H1 (cell line): ENCODE measurements at regions not wholly inside any gene's neighbourhood (a gene's known extent, or its start where the extent isn't known, plus 50 kb on each side); places are given as distances from the start of the nearest gene placed in this dataset.

Experiments
- CTCF ChIA-PET: fragments of 300-600 bp; sonication (Branson Sonifier 250); formaldehyde crosslinking; loops from one replicate; lab custom pipeline; 2021; ENCODE audit not compliant: partially characterized antibody; lab: Charles Lee
- POLR2A ChIA-PET: fragments of 300-600 bp; sonication (Branson Sonifier 250); formaldehyde crosslinking; loops from one replicate; lab custom pipeline; 2021; ENCODE audit warnings: inconsistent platforms; ENCODE audit not compliant: partially characterized antibody; lab: Charles Lee
- DNase-seq, 2 experiments: peaks; one replicate each; pipeline versions ENCODE4 v3.0.0 to v3.0.0-alpha.2; 2010 to 2022; ENCODE audit warnings: low spot score in 2 of 2, low read depth in 1 of 2, mixed read lengths in 1 of 2
- FAIRE-seq: peaks from 2 replicates; lab custom pipeline; 2011; peaks lifted over from hg19 to GRCh38; lab: Jason Lieb, UNC
- H2AFZ ChIP-seq: 2 replicates; pipeline ENCODE4 v1.8.1; 2012; ENCODE audit warnings: low read length, inconsistent platforms
- H2AK5ac ChIP-seq: 2 replicates; pipeline ENCODE4 v1.6.1; 2013; ENCODE audit warnings: low read depth, low read length
- H2BK120ac ChIP-seq: replicated peaks from 2 replicates; pipeline ENCODE3; 2013; ENCODE audit warnings: low read depth, low read length, inconsistent platforms
- H2BK12ac ChIP-seq: 2 replicates; pipeline ENCODE4 v1.6.1; 2013; ENCODE audit warnings: low read depth, low read length
- H2BK15ac ChIP-seq: 2 replicates; pipeline ENCODE4 v1.6.1; 2013; ENCODE audit warnings: low read length
- H2BK20ac ChIP-seq: 2 replicates; pipeline ENCODE4 v1.6.1; 2013; ENCODE audit warnings: low read length
- H2BK5ac ChIP-seq: 2 replicates; pipeline ENCODE4 v1.6.1; 2013; ENCODE audit warnings: low read depth, low read length
- H3K14ac ChIP-seq: 2 replicates; pipeline ENCODE4 v1.6.1; 2013; ENCODE audit warnings: inconsistent platforms; ENCODE audit not compliant: insufficient read length
- H3K18ac ChIP-seq: 2 replicates; pipeline ENCODE4 v1.6.1; 2013; ENCODE audit warnings: low read length; ENCODE audit errors: extremely low read depth
- H3K23ac ChIP-seq: 2 replicates; pipeline ENCODE4 v1.6.1; 2013; ENCODE audit warnings: inconsistent platforms; ENCODE audit not compliant: insufficient read length
- H3K23me2 ChIP-seq: 2 replicates; pipeline ENCODE4 v1.6.1; 2013; ENCODE audit warnings: low read depth, low read length
- H3K27ac ChIP-seq: 2 replicates; pipeline ENCODE4 v1.6.1; 2011; ENCODE audit warnings: low read depth, low read length, inconsistent platforms
- H3K27me3 ChIP-seq, 4 experiments: replicated peaks in 1 of 4; 1 replicate in 1 of 4; 2 replicates in 3 of 4; pipeline versions ENCODE4 v1.6.1 to v1.8.1; 2011 to 2013; ENCODE audit warnings: low read length in 3 of 4, mild to moderate bottlenecking in 3 of 4, inconsistent platforms in 2 of 4, mixed read lengths in 2 of 4, moderate library complexity in 1 of 4; ENCODE audit not compliant: control insufficient read depth in 3 of 4, insufficient read depth in 3 of 4; ENCODE audit errors: extremely low read depth in 1 of 4
- H3K36me3 ChIP-seq, 4 experiments: 2 replicates each; pipeline versions ENCODE4 v1.6.1 to v1.8.1; 2011 to 2013; ENCODE audit warnings: mild to moderate bottlenecking in 4 of 4, low read length in 3 of 4, moderate library complexity in 2 of 4, control low read depth in 1 of 4, inconsistent platforms in 1 of 4; ENCODE audit not compliant: insufficient read depth in 4 of 4, control insufficient read depth in 2 of 4
- H3K4ac ChIP-seq: replicated peaks from 2 replicates; pipeline ENCODE3; 2013; ENCODE audit warnings: low read length, low read depth, mixed read lengths, inconsistent platforms; ENCODE audit not compliant: insufficient read length
- H3K4me1 ChIP-seq, 4 experiments: replicated peaks in 1 of 4; 1 replicate in 1 of 4; 2 replicates in 3 of 4; pipeline versions ENCODE4 v1.6.1 to v1.8.1; 2011 to 2013; ENCODE audit warnings: low read length in 3 of 4, inconsistent platforms in 2 of 4, mixed read lengths in 1 of 4; ENCODE audit not compliant: insufficient read depth in 4 of 4, control insufficient read depth in 3 of 4
- H3K4me2 ChIP-seq, 2 experiments: 2 replicates each; pipeline versions ENCODE4 v1.6.1 to v1.8.1; 2011 to 2013; ENCODE audit warnings: low read depth in 2 of 2, low read length in 2 of 2, control low read depth in 1 of 2, inconsistent platforms in 1 of 2, mild to moderate bottlenecking in 1 of 2; ENCODE audit not compliant: insufficient read depth in 1 of 2
- H3K4me3 ChIP-seq, 4 experiments: fragments of 200-600, 300-600 bp in 1 of 4; sonication (generic), shearing (Covaris generic), sonication (Bioruptor Twin) in 1 of 4; 2 replicates each; pipeline versions ENCODE4 v1.5.1 to v1.8.1; 2011 to 2016; ENCODE audit warnings: low read length in 4 of 4, low read depth in 3 of 4, control low read depth in 2 of 4, inconsistent platforms in 2 of 4, mild to moderate bottlenecking in 2 of 4, mixed read lengths in 1 of 4, moderate library complexity in 1 of 4; ENCODE audit not compliant: insufficient read depth in 2 of 4; ENCODE audit errors: extremely low read depth in 1 of 4
- H3K56ac ChIP-seq: replicated peaks from 2 replicates; pipeline ENCODE3; 2013; ENCODE audit warnings: low read depth, mild to moderate bottlenecking, mixed read lengths, low read length, inconsistent platforms; ENCODE audit not compliant: insufficient read length
- H3K79me1 ChIP-seq: 2 replicates; pipeline ENCODE4 v1.6.1; 2013; ENCODE audit warnings: low read depth, low read length, control low read depth
- H3K79me2 ChIP-seq, 2 experiments: 2 replicates each; pipeline versions ENCODE4 v1.6.1 to v1.8.1; 2012 to 2013; ENCODE audit warnings: low read length in 2 of 2, mild to moderate bottlenecking in 2 of 2, inconsistent platforms in 1 of 2; ENCODE audit not compliant: insufficient read depth in 2 of 2, control insufficient read depth in 1 of 2
- H3K9ac ChIP-seq, 4 experiments: replicated peaks in 1 of 4; 1 replicate in 1 of 4; 2 replicates in 3 of 4; pipeline versions ENCODE4 v1.6.1 to v1.8.1; 2011 to 2013; ENCODE audit warnings: low read depth in 3 of 4, low read length in 3 of 4, control low read depth in 2 of 4, mild to moderate bottlenecking in 2 of 4, moderate library complexity in 2 of 4, inconsistent platforms in 1 of 4; ENCODE audit errors: extremely low read depth in 1 of 4
- H3K9me3 ChIP-seq, 2 experiments: 2 replicates each; pipeline versions ENCODE4 v1.6.1 to v1.8.1; 2012 to 2013; ENCODE audit warnings: mild to moderate bottlenecking in 2 of 2, moderate library complexity in 2 of 2, control low read depth in 1 of 2, inconsistent platforms in 1 of 2, low read depth in 1 of 2, low read length in 1 of 2, mixed read lengths in 1 of 2; ENCODE audit not compliant: insufficient read depth in 2 of 2
- H4K20me1 ChIP-seq, 2 experiments: replicated peaks in 1 of 2; 2 replicates each; pipeline versions ENCODE3 to v1.8.1; 2011 to 2013; ENCODE audit warnings: inconsistent platforms in 2 of 2, low read length in 2 of 2, mild to moderate bottlenecking in 1 of 2; ENCODE audit not compliant: insufficient read depth in 2 of 2, control insufficient read depth in 1 of 2
- H4K5ac ChIP-seq: 2 replicates; pipeline ENCODE4 v1.6.1; 2013; ENCODE audit warnings: low read length, low read depth, mixed read lengths, inconsistent platforms; ENCODE audit not compliant: insufficient read length
- H4K8ac ChIP-seq: 2 replicates; pipeline ENCODE4 v1.8.0; 2013; ENCODE audit warnings: mild to moderate bottlenecking, moderate library complexity, low read length, inconsistent platforms; ENCODE audit not compliant: insufficient read depth; ENCODE audit errors: extremely low read depth
- H4K91ac ChIP-seq: replicated peaks from 2 replicates; pipeline ENCODE3; 2013; ENCODE audit warnings: low read length, mixed read lengths, inconsistent platforms; ENCODE audit not compliant: insufficient read length
- ATF2 ChIP-seq: IDR thresholded peaks from 2 replicates; pipeline ENCODE4 v1.6.1; 2012; ENCODE audit warnings: low read length, inconsistent platforms
- BACH1 ChIP-seq: IDR thresholded peaks from 2 replicates; pipeline ENCODE4 v1.6.1; 2012; ENCODE audit warnings: low read length, improper control_type of control experiment
- CBX8 ChIP-seq: fragments of 300-800, 300-1000 bp; sonication (generic); IDR thresholded peaks from 2 replicates; pipeline ENCODE4 v1.7.1; 2016; ENCODE audit warnings: low read depth, low read length, borderline replicate concordance
- CREB1 ChIP-seq: IDR thresholded peaks from 2 replicates; pipeline ENCODE4 v1.6.1; 2012; ENCODE audit warnings: inconsistent platforms
- EGR1 ChIP-seq: IDR thresholded peaks from 2 replicates; pipeline ENCODE4 v1.6.1; 2011; ENCODE audit warnings: low read depth, low read length, borderline replicate concordance
- EP300 ChIP-seq, 2 experiments: IDR thresholded peaks; 1 replicate in 1 of 2; 2 replicates in 1 of 2; pipeline ENCODE4 v1.6.1; 2011 to 2012; ENCODE audit warnings: low read depth in 2 of 2, low read length in 2 of 2, mild to moderate bottlenecking in 2 of 2, borderline replicate concordance in 1 of 2, inconsistent platforms in 1 of 2, moderate library complexity in 1 of 2
- EZH2 ChIP-seq: fragments of 200-600 bp; sonication (generic); IDR thresholded peaks from 2 replicates; pipeline ENCODE4 v1.7.1; 2012; ENCODE audit warnings: low read depth, mild to moderate bottlenecking, moderate library complexity, low read length, inconsistent platforms; ENCODE audit not compliant: severe bottlenecking
- FOSL1 ChIP-seq: IDR thresholded peaks from 2 replicates; pipeline ENCODE4 v1.6.1; 2011; ENCODE audit warnings: mild to moderate bottlenecking, low read depth, low read length, moderate library complexity; ENCODE audit not compliant: insufficient read depth
- KDM4A ChIP-seq: IDR thresholded peaks from one replicate; pipeline ENCODE4 v1.7.1; 2012; ENCODE audit warnings: low read depth, mild to moderate bottlenecking, moderate library complexity, low read length, inconsistent platforms; ENCODE audit not compliant: severe bottlenecking
- MAFK ChIP-seq: IDR thresholded peaks from 2 replicates; pipeline ENCODE4 v1.6.1; 2012; ENCODE audit warnings: low read depth, mild to moderate bottlenecking, improper control_type of control experiment, low read length
- POLR2A ChIP-seq, 2 experiments: IDR thresholded peaks; 1 replicate in 1 of 2; 2 replicates in 1 of 2; pipeline ENCODE4 v1.6.1; 2011; ENCODE audit warnings: low read depth in 2 of 2, low read length in 2 of 2, mild to moderate bottlenecking in 2 of 2; ENCODE audit errors: control extremely low read depth in 1 of 2
- RXRA ChIP-seq: IDR thresholded peaks from 2 replicates; pipeline ENCODE4 v1.6.1; 2011; ENCODE audit warnings: low read depth, mild to moderate bottlenecking, low read length, moderate library complexity; ENCODE audit not compliant: insufficient read depth
- SIRT6 ChIP-seq: IDR thresholded peaks from one replicate; pipeline ENCODE4 v1.7.1; 2012; ENCODE audit warnings: low read length, inconsistent platforms
- SP1 ChIP-seq: IDR thresholded peaks from 2 replicates; pipeline ENCODE4 v1.6.1; 2011; ENCODE audit warnings: low read depth, low read length
- WGBS, 2 experiments: shearing (Covaris generic) in 1 of 2; methylation state at CpG; one replicate each; pipeline versions ENCODE4 v1.1.6 to v1.1.7; 2013 to 2015; ENCODE audit warnings: low lambda C conversion rate in 2 of 2, mixed read lengths in 2 of 2, inconsistent platforms in 1 of 2, low coverage in 1 of 2, missing lambda C conversion rate in 1 of 2; ENCODE audit not compliant: insufficient replicate concordance in 2 of 2, insufficient coverage in 1 of 2, insufficient read length in 1 of 2; ENCODE audit errors: extremely low coverage in 1 of 2, missing lambda C conversion rate in 1 of 2; 5-methylcytosine and 5-hydroxymethylcytosine counted together

- no peak for FAIRE-seq
- WGBS, 2 experiments = 90% methylated on average over 3 of the region's 3 CpGs; no CpG with 5 or more reads in 1 of the 2 experiments
- POLR2A ChIA-PET = no interaction called here
Observed at GRCh38 chr12:75786070-75786469, 245.5 kb downstream of the PHLDA1 start.

More at GRCh38 chr12:75786070-75786469, 245.5 kb downstream of the PHLDA1 start:
- no peaks in the 10 kb centered on the region for H3K9me3 ChIP-seq
- no peak for DNase-seq
- no peak overlapping the region for H2BK5ac ChIP-seq
- 0 out of 7 replicates have a peak, but pooled peaks cover 0 to 1% (median 0%) of the 10 kb centered on the region in 4 experiments for H3K4me1 ChIP-seq
- H2BK15ac ChIP-seq = no peak overlapping the region
- H3K27ac ChIP-seq = no peak overlapping the region
- H3K23me2 ChIP-seq = no peaks in the 10 kb centered on the region
- H3K4me2 ChIP-seq = no peak overlapping the region
- H2BK20ac ChIP-seq = no peak overlapping the region
- H3K4me3 ChIP-seq = no peak overlapping the region
- H3K79me2 ChIP-seq = no peaks in the 10 kb centered on the region
- H2AFZ ChIP-seq = no peak overlapping the region
- H3K18ac ChIP-seq = no peak overlapping the region
- no peak overlapping the region for H4K91ac ChIP-seq
- no peak overlapping the region for H4K5ac ChIP-seq
- no peak overlapping the region for H2AK5ac ChIP-seq
- no peak overlapping the region for H4K8ac ChIP-seq
- H4K20me1 ChIP-seq = no peaks in the 10 kb centered on the region
- H3K4ac ChIP-seq = no peak overlapping the region
- TF ChIP-seq CREB1 (no peak), RXRA (no peak), EGR1 (no peak), MAFK (no peak), POLR2A (IDR thresholded peaks at IDR 0.05; ENCODE audit: control extremely low read depth in 1 of 2, low read depth in 2 of 2, low read length in 2 of 2) (no peak), EP300 (IDR thresholded peaks at IDR 0.05; ENCODE audit: borderline replicate concordance in 1 of 2, low read depth in 2 of 2, low read length in 2 of 2) (no peak), BACH1 (no peak), ATF2 (no peak), KDM4A (no peak), SIRT6 (no peak), CBX8 (no peak), FOSL1 (no peak), SP1 (no peak), EZH2 (no peak)
- no peak overlapping the region for H2BK120ac ChIP-seq
- H3K56ac ChIP-seq = no peak overlapping the region
- no peak overlapping the region for H3K14ac ChIP-seq
- no peaks in the 10 kb centered on the region; a peak in 1 of 7 replicates for H3K27me3 ChIP-seq
- no peak overlapping the region for H3K23ac ChIP-seq
- CTCF ChIA-PET = no interaction called here
- H3K79me1 ChIP-seq = no peaks in the 10 kb centered on the region
- H2BK12ac ChIP-seq = no peak overlapping the region
- H3K36me3 ChIP-seq = no peaks in the 10 kb centered on the region
- no peak overlapping the region for H3K9ac ChIP-seq
